Activated CD8-positive, alpha-beta T cell treated with anti-CD3 and anti-CD28 coated beads for 36 hours (primary cell): ENCODE measurements at regions not wholly inside any gene's neighbourhood (a gene's known extent, or its start where the extent isn't known, plus 50 kb on each side); places are given as distances from the start of the nearest gene placed in this dataset.

ENCODE experiments used
- ATAC-seq: fragments of 200-7000 bp; cut with Tn5 transposase; one replicate; pipeline ENCODE4 v1.10.0; 2021; ENCODE audit warnings: mild to moderate bottlenecking, moderate library complexity
- CTCF ChIA-PET: fragments of 350-600 bp; sonication (Branson Sonifier 250); formaldehyde crosslinking; loops from one replicate; lab custom pipeline; 2021; ENCODE audit warnings: antibody characterized with exemption; lab: Charles Lee
- POLR2A ChIA-PET: fragments of 350-600 bp; sonication (Branson Sonifier 250); formaldehyde crosslinking; loops from one replicate; lab custom pipeline; 2021; ENCODE audit warnings: antibody characterized with exemption; lab: Charles Lee
- DNase-seq: peaks from one replicate; pipeline ENCODE4 v3.0.0-alpha.2; 2020
- H3K27ac Mint-ChIP-seq: one replicate; pipeline ENCODE4 v1.8.0; 2021; ENCODE audit warnings: mild to moderate bottlenecking, mixed read lengths
- H3K27me3 Mint-ChIP-seq: one replicate; pipeline ENCODE4 v1.8.0; 2021; ENCODE audit warnings: mixed read lengths
- H3K36me3 Mint-ChIP-seq: one replicate; pipeline ENCODE4 v1.8.0; 2021; ENCODE audit warnings: low read depth, mixed read lengths
- H3K4me1 Mint-ChIP-seq: one replicate; pipeline ENCODE4 v1.8.0; 2021; ENCODE audit warnings: low read depth, mixed read lengths
- H3K4me3 Mint-ChIP-seq: one replicate; pipeline ENCODE4 v1.8.0; 2021; ENCODE audit warnings: mild to moderate bottlenecking, moderate library complexity, mixed read lengths
- H3K9me3 Mint-ChIP-seq: one replicate; pipeline ENCODE4 v1.8.0; 2021; ENCODE audit warnings: mixed read lengths
- intact Hi-C: fragments of 100-400 bp; cut with micrococcal nuclease; formaldehyde crosslinking; loops from one replicate; pipeline ENCODE4 v1.10.0; 2022
- TF ChIP-seq, protein P1 (sequence below): fragments of 200-600 bp; IDR thresholded peaks from one replicate; pipeline ENCODE4 v1.8.0; 2022; ENCODE audit warnings: antibody characterized with exemption, mild to moderate bottlenecking

GRCh38 chr4:141389649-141390048 lies 169.0 kb downstream of the ZNF330 start:
- ChIA-PET CTCF (no interaction called here), POLR2A (no interaction called here)
- H3K9me3 Mint-ChIP-seq: no peaks in the 10 kb centered on the region
- H3K4me3 Mint-ChIP-seq: no peak overlapping the region
- no peaks in the 10 kb centered on the region for H3K4me1 Mint-ChIP-seq
- no peaks in the 10 kb centered on the region for H3K36me3 Mint-ChIP-seq
- TF ChIP-seq, protein P1, sequence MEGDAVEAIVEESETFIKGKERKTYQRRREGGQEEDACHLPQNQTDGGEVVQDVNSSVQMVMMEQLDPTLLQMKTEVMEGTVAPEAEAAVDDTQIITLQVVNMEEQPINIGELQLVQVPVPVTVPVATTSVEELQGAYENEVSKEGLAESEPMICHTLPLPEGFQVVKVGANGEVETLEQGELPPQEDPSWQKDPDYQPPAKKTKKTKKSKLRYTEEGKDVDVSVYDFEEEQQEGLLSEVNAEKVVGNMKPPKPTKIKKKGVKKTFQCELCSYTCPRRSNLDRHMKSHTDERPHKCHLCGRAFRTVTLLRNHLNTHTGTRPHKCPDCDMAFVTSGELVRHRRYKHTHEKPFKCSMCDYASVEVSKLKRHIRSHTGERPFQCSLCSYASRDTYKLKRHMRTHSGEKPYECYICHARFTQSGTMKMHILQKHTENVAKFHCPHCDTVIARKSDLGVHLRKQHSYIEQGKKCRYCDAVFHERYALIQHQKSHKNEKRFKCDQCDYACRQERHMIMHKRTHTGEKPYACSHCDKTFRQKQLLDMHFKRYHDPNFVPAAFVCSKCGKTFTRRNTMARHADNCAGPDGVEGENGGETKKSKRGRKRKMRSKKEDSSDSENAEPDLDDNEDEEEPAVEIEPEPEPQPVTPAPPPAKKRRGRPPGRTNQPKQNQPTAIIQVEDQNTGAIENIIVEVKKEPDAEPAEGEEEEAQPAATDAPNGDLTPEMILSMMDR: no peak
- no peak overlapping the region for H3K27ac Mint-ChIP-seq
- DNase-seq (no peak), ATAC-seq (no peak)
- intact Hi-C loops: no loop called here
- H3K27me3 Mint-ChIP-seq: no peaks in the 10 kb centered on the region

DNA sequence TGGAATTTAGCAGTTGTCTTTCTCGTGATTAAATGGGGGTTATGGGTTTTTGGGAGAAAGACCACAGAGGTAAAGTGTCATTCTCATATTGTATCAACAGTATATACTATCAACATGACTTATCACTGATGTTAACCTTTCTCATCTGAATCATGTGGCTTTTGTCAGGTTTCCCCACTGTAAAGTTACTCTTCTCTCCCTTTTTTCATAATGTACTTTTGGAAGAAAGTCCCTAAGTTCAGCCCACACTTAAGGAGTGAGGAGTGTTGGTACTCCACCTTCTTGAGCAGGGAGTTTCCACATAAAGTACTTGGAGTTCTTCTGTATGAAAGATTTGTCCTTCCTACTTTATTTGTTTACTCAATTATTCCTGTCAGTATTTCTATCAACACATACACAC lies 169.9 kb downstream of the ZNF330 start:
- ChIA-PET POLR2A (no interaction called here), CTCF (no interaction called here)
- DNase-seq (no peak), ATAC-seq (no peak)
- Mint-ChIP-seq H3K4me1 (no peaks in the 10 kb centered on the region), H3K4me3 (no peak overlapping the region), H3K9me3 (no peaks in the 10 kb centered on the region), H3K36me3 (no peaks in the 10 kb centered on the region), H3K27ac (no peak overlapping the region), H3K27me3 (no peaks in the 10 kb centered on the region)
- TF ChIP-seq, protein P1: no peak
- intact Hi-C loops: no loop called here

GRCh38 chr4:141391293-141391692 lies 170.6 kb downstream of the ZNF330 start:
- H3K27ac Mint-ChIP-seq: no peak overlapping the region
- H3K9me3 Mint-ChIP-seq: no peaks in the 10 kb centered on the region
- H3K4me3 Mint-ChIP-seq: no peak overlapping the region
- DNase-seq (no peak), ATAC-seq (no peak)
- TF ChIP-seq, protein P1: no peak
- H3K36me3 Mint-ChIP-seq: no peaks in the 10 kb centered on the region
- intact Hi-C loops: no loop called here
- ChIA-PET POLR2A (no interaction called here), CTCF (no interaction called here)
- H3K27me3 Mint-ChIP-seq: no peaks in the 10 kb centered on the region
- no peaks in the 10 kb centered on the region for H3K4me1 Mint-ChIP-seq

DNA sequence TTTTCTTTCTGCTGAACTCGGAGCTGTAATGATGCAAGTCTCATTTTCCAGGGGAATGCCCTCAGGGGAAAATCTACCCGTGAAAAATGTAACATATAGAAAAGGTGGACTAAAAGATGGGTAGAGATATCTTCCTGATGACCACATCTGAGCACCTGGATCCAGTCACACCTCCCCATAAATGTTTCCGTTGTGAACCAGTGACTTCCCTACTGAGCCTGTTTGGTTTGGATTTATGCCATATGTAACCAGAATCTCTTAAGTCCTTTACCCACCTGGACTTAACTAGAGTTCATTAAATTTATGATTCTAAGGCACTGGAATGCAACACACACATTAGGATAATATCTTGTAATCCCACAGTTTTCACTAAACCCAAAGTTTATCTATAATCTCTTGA lies 171.1 kb downstream of the ZNF330 start:
- POLR2A ChIA-PET: no interaction called here
- intact Hi-C loops: no loop called here

DNA sequence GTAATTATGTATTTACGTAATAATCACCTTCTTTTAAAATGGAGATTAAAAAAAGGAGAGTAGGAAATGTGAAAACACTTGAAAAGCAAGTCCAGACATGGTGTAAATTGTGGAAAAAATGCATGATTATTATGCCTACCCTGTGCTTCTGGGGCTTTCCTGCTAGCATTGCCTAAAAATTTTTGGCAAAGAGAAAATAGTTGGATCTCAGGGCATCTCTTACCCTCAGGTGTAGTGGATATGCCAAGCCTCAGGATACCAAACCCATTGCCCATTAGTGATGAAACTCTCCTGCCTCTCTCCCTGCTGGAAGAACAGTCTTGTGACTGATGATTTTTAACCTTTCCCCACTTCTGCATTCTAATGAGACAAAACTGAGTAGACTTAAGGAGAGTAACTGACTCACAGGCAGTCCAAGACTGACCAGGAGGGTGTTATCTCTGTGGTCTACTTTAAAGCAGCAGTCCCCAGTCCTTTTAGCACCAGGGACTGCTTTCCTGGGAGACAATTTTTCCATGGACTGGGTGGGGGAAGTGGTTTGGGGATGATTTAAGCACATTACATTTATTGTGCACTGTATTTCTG lies 174.6 kb downstream of the ZNF330 start:
- no peak for ATAC-seq
- TF ChIP-seq, protein P1: no peak
- Mint-ChIP-seq H3K4me3 (no peak overlapping the region), H3K36me3 (no peaks in the 10 kb centered on the region), H3K27me3 (no peaks in the 10 kb centered on the region), H3K9me3 (no peaks in the 10 kb centered on the region), H3K4me1 (no peaks in the 10 kb centered on the region), H3K27ac (no peak overlapping the region)
- intact Hi-C loops: no loop called here
- POLR2A ChIA-PET: no interaction called here
- CTCF ChIA-PET: no interaction called here
- no peak for DNase-seq

More for the DNA sequence above, 171.1 kb downstream of the ZNF330 start:
- CTCF ChIA-PET: no interaction called here
- TF ChIP-seq, protein P1: no peak
- ATAC-seq: no peak
- Mint-ChIP-seq H3K36me3 (no peaks in the 10 kb centered on the region), H3K27ac (no peak overlapping the region), H3K9me3 (no peaks in the 10 kb centered on the region), H3K27me3 (no peaks in the 10 kb centered on the region), H3K4me1 (no peaks in the 10 kb centered on the region), H3K4me3 (no peak overlapping the region)
- no peak for DNase-seq
